Right atrium auricular region (tissue), 2 donors: ENCODE measurements at regions not wholly inside any gene's neighbourhood (a gene's known extent, or its start where the extent isn't known, plus 50 kb on each side); places are given as distances from the start of the nearest gene placed in this dataset.

Experiments used
- DNase-seq: peaks from one replicate; pipeline ENCODE4 v3.0.0-alpha.2; 2019; ENCODE audit warnings: low spot score
- H3K27ac ChIP-seq, 2 donors: fragments of 200-600 bp; sonication (generic); 1 replicate in 1 of 2; 2 replicates in 1 of 2; pipeline ENCODE4 v1.5.1; 2016 to 2019
- H3K27me3 ChIP-seq, 2 donors: fragments of 200-600 bp; sonication (generic); one replicate each; pipeline versions ENCODE4 v1.5.1 to v1.6.0; 2017 to 2019
- H3K36me3 ChIP-seq: fragments of 200-600 bp; sonication (generic); one replicate; pipeline ENCODE4 v1.5.1; 2016
- H3K4me1 ChIP-seq, 2 donors: fragments of 200-600 bp; sonication (generic); one replicate each; pipeline versions ENCODE4 v1.5.1 to v1.6.0; 2017 to 2019
- H3K4me3 ChIP-seq, 2 donors: fragments of 200-600 bp; sonication (generic); 1 replicate in 1 of 2; 2 replicates in 1 of 2; pipeline ENCODE4 v1.5.1; 2017 to 2019; ENCODE audit warnings: mild to moderate bottlenecking in 1 of 2, moderate library complexity in 1 of 2
- H3K9me3 ChIP-seq, 2 donors: fragments of 200-600 bp; sonication (generic); one replicate each; pipeline ENCODE4 v1.5.1; 2019
- CTCF ChIP-seq, 2 donors: fragments of 200-600 bp; sonication (generic); IDR thresholded peaks; one replicate each; pipeline ENCODE4 v1.5.1; 2019; ENCODE audit warnings: antibody characterized with exemption in 2 of 2

- no peak overlapping the region for H3K4me3 ChIP-seq
- H3K27ac ChIP-seq: no peak overlapping the region
- H3K27me3 ChIP-seq: no peaks in the 10 kb centered on the region
- no peak for TF ChIP-seq CTCF (IDR thresholded peaks at IDR 0.05)
- no peaks in the 10 kb centered on the region for H3K36me3 ChIP-seq
- no peaks in the 10 kb centered on the region for H3K9me3 ChIP-seq
- H3K4me1 ChIP-seq: no peaks in the 10 kb centered on the region
- no peak for DNase-seq
These were observed 302.2 kb upstream of the DDX18 start for GRCh38 chr2:117512307-117512706.

GRCh38 chr2:117514371-117514770 is 300.1 kb upstream of the DDX18 start:
- no peaks in the 10 kb centered on the region for H3K36me3 ChIP-seq
- DNase-seq: no peak
- H3K4me1 ChIP-seq: no peaks in the 10 kb centered on the region
- TF ChIP-seq CTCF (IDR thresholded peaks at IDR 0.05): no peak
- H3K9me3 ChIP-seq: no peaks in the 10 kb centered on the region
- no peak overlapping the region for H3K4me3 ChIP-seq
- no peak overlapping the region for H3K27ac ChIP-seq
- no peaks in the 10 kb centered on the region for H3K27me3 ChIP-seq

- H3K36me3 ChIP-seq: no peaks in the 10 kb centered on the region
- no peak for TF ChIP-seq CTCF (IDR thresholded peaks at IDR 0.05)
- no peak overlapping the region for H3K27ac ChIP-seq
- H3K4me1 ChIP-seq: peaks cover 0 to 14% of the 10 kb centered on the region in 2 donors
- H3K4me3 ChIP-seq: no peak overlapping the region
- no peaks in the 10 kb centered on the region for H3K9me3 ChIP-seq
- no peak for DNase-seq
- no peaks in the 10 kb centered on the region for H3K27me3 ChIP-seq
These were observed 295.3 kb upstream of the DDX18 start for GRCh38 chr2:117519238-117519637.

GRCh38 chr2:117519721-117520120 is 294.8 kb upstream of the DDX18 start:
- TF ChIP-seq CTCF (IDR thresholded peaks at IDR 0.05): no peak
- no peaks in the 10 kb centered on the region for H3K27me3 ChIP-seq
- H3K36me3 ChIP-seq: no peaks in the 10 kb centered on the region
- no peaks in the 10 kb centered on the region for H3K9me3 ChIP-seq
- H3K27ac ChIP-seq: no peak overlapping the region
- peaks cover 0 to 15% of the 10 kb centered on the region in 2 donors for H3K4me1 ChIP-seq
- H3K4me3 ChIP-seq: no peak overlapping the region
- no peak for DNase-seq

- Histone ChIP-seq H3K4me1 (peaks cover 0 to 15% of the 10 kb centered on the region in 2 donors), H3K36me3 (no peaks in the 10 kb centered on the region), H3K27me3 (no peaks in the 10 kb centered on the region), H3K4me3 (no peak overlapping the region), H3K9me3 (no peaks in the 10 kb centered on the region), H3K27ac (no peak overlapping the region)
- TF ChIP-seq CTCF (IDR thresholded peaks at IDR 0.05): no peak
- DNase-seq: peak; percentile 61
These were observed 291.2 kb upstream of the DDX18 start for GRCh38 chr2:117523267-117523666.

GRCh38 chr2:117523711-117524238 is 290.7 kb upstream of the DDX18 start:
- no peak for DNase-seq

More at GRCh38 chr2:117523711-117524238, 290.7 kb upstream of the DDX18 start:
- H3K27ac ChIP-seq: no peak overlapping the region
- H3K27me3 ChIP-seq: no peaks in the 10 kb centered on the region
- no peak overlapping the region for H3K4me3 ChIP-seq
- TF ChIP-seq CTCF (IDR thresholded peaks at IDR 0.05): no peak
- H3K36me3 ChIP-seq: no peaks in the 10 kb centered on the region
- H3K9me3 ChIP-seq: no peaks in the 10 kb centered on the region
- H3K4me1 ChIP-seq: peaks cover 0 to 15% of the 10 kb centered on the region in 2 donors
